ENCODE measurements at regions not wholly inside any gene's neighbourhood (a gene's known extent, or its start where the extent isn't known, plus 50 kb on each side); places are given as distances from the start of the nearest gene placed in this dataset.

DNA sequence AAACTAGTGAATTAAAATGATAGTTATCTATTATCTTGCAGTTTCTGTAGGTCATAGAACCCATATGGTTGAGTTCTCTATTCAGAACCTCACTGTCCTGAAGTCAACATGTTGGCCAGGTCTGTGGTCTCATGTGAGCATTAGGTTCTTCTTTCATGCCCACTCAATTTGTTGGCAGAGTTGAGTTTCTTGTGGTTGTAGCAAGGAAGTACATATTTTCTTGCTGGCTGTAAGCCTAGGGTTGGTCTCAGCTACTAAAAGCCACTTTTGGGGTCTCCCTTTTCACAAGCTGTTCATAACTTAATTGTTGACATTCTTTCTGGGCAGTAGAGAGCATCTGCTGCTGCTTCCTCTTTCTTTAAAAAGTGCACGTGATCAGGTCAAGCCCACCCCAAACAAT is 1165.1 kb upstream of the NCAM2 start:
- TF ChIP-seq, protein P1, sequence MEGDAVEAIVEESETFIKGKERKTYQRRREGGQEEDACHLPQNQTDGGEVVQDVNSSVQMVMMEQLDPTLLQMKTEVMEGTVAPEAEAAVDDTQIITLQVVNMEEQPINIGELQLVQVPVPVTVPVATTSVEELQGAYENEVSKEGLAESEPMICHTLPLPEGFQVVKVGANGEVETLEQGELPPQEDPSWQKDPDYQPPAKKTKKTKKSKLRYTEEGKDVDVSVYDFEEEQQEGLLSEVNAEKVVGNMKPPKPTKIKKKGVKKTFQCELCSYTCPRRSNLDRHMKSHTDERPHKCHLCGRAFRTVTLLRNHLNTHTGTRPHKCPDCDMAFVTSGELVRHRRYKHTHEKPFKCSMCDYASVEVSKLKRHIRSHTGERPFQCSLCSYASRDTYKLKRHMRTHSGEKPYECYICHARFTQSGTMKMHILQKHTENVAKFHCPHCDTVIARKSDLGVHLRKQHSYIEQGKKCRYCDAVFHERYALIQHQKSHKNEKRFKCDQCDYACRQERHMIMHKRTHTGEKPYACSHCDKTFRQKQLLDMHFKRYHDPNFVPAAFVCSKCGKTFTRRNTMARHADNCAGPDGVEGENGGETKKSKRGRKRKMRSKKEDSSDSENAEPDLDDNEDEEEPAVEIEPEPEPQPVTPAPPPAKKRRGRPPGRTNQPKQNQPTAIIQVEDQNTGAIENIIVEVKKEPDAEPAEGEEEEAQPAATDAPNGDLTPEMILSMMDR (IDR thresholded peaks at IDR 0.05; ENCODE audit: low read length) = no peak
- no peak for TF ChIP-seq EZH2phosphoT487 (IDR thresholded peaks at IDR 0.05; ENCODE audit: low read length)
- no peak for TF ChIP-seq EZH2 (optimal IDR thresholded peaks at IDR 0.05; ENCODE audit: low read depth, low read length)

Data from MM.1S (cell line).